Loucy (cell line): ENCODE measurements at regions not wholly inside any gene's neighbourhood (a gene's known extent, or its start where the extent isn't known, plus 50 kb on each side); places are given as distances from the start of the nearest gene placed in this dataset.

ENCODE experiments used
- H2AFZ ChIP-seq: fragments of 200-600 bp; sonication (generic); 2 replicates; pipeline ENCODE4 v1.6.0; 2016; ENCODE audit warnings: antibody characterized with exemption, mild to moderate bottlenecking, low read length, moderate library complexity
- H3F3A ChIP-seq: fragments of 200-600 bp; 2 replicates; pipeline ENCODE4 v1.6.0; 2016; ENCODE audit warnings: antibody characterized with exemption, low read depth, mild to moderate bottlenecking
- H3K27me3 ChIP-seq: fragments of 200-600 bp; sonication (generic); 2 replicates; pipeline ENCODE4 v1.6.1; 2014; ENCODE audit warnings: low read length, mild to moderate bottlenecking; ENCODE audit not compliant: insufficient read depth, poor library complexity, severe bottlenecking
- H3K36me3 ChIP-seq: fragments of 200-600 bp; sonication (generic); 2 replicates; pipeline ENCODE4 v1.6.1; 2016; ENCODE audit warnings: low read length; ENCODE audit not compliant: insufficient read depth
- H3K4me1 ChIP-seq: fragments of 200-600 bp; sonication (generic); 2 replicates; pipeline ENCODE4 v1.5.1; 2014; ENCODE audit warnings: low read length, mild to moderate bottlenecking; ENCODE audit not compliant: insufficient read depth, poor library complexity, severe bottlenecking
- H3K4me2 ChIP-seq: fragments of 200-600 bp; sonication (generic); 2 replicates; pipeline ENCODE4 v1.6.0; 2014; ENCODE audit warnings: antibody characterized with exemption, low read length, low read depth, mild to moderate bottlenecking; ENCODE audit not compliant: poor library complexity, severe bottlenecking
- H3K4me3 ChIP-seq: fragments of 200-600 bp; sonication (generic); 2 replicates; pipeline ENCODE4 v1.5.1; 2014; ENCODE audit warnings: low read length, mild to moderate bottlenecking, mixed read lengths; ENCODE audit not compliant: poor library complexity, severe bottlenecking
- H3K79me2 ChIP-seq: fragments of 200-600 bp; sonication (generic); 2 replicates; pipeline ENCODE4 v1.6.1; 2014; ENCODE audit warnings: low read length; ENCODE audit not compliant: insufficient read depth
- H3K9ac ChIP-seq: fragments of 200-600 bp; sonication (generic); 2 replicates; pipeline ENCODE4 v1.6.0; 2014; ENCODE audit warnings: mild to moderate bottlenecking, low read depth, low read length, moderate library complexity; ENCODE audit not compliant: poor library complexity, severe bottlenecking
- H3K9me2 ChIP-seq: fragments of 200-600 bp; sonication (generic); replicated peaks from 2 replicates; pipeline ENCODE4 v1.6.1; 2016; ENCODE audit warnings: low read depth, low read length, mixed read lengths
- H3K9me3 ChIP-seq: fragments of 200-600 bp; sonication (generic); 2 replicates; pipeline ENCODE4 v1.6.1; 2014; ENCODE audit warnings: mild to moderate bottlenecking, antibody characterized with exemption, low read length, low read depth; ENCODE audit not compliant: insufficient read depth
- H4K20me1 ChIP-seq: fragments of 200-600 bp; sonication (generic); 2 replicates; pipeline ENCODE4 v1.6.0; 2014; ENCODE audit warnings: antibody characterized with exemption, low read length, mild to moderate bottlenecking; ENCODE audit not compliant: insufficient read depth, poor library complexity, severe bottlenecking
- CTCF ChIP-seq: fragments of 200-600 bp; sonication (generic); conservative IDR thresholded peaks from 2 replicates; pipeline ENCODE4 v1.5.1; 2014; ENCODE audit warnings: mild to moderate bottlenecking, antibody characterized with exemption, low read length
- EZH2phosphoT487 ChIP-seq: fragments of 200-600 bp; IDR thresholded peaks from 2 replicates; pipeline ENCODE4 v1.6.1; 2018; ENCODE audit warnings: antibody characterized with exemption, mild to moderate bottlenecking, moderate library complexity, borderline replicate concordance

GRCh38 chr7:110296321-110296720 is 794.6 kb upstream of the LRRN3 start:
- H3K79me2 ChIP-seq: no peaks in the 10 kb centered on the region
- H3K27me3 ChIP-seq: no peaks in the 10 kb centered on the region
- no peak overlapping the region for H3K4me2 ChIP-seq
- H3K9me2 ChIP-seq: no peaks in the 10 kb centered on the region
- H3K36me3 ChIP-seq: no peaks in the 10 kb centered on the region
- H3K4me3 ChIP-seq: no peak overlapping the region
- H2AFZ ChIP-seq: no peak overlapping the region
- H3K4me1 ChIP-seq: no peaks in the 10 kb centered on the region
- H3F3A ChIP-seq: no peaks in the 10 kb centered on the region
- no peaks in the 10 kb centered on the region for H4K20me1 ChIP-seq
- H3K9ac ChIP-seq: no peak overlapping the region
- TF ChIP-seq EZH2phosphoT487 (no peak), CTCF (no peak)
- H3K9me3 ChIP-seq: no peaks in the 10 kb centered on the region

- Histone ChIP-seq H3F3A (no peaks in the 10 kb centered on the region), H3K4me2 (no peak overlapping the region), H2AFZ (no peak overlapping the region), H3K36me3 (no peaks in the 10 kb centered on the region), H3K27me3 (no peaks in the 10 kb centered on the region), H3K4me3 (no peak overlapping the region), H3K4me1 (no peaks in the 10 kb centered on the region), H3K9ac (no peak overlapping the region), H3K79me2 (no peaks in the 10 kb centered on the region), H3K9me2 (no peaks in the 10 kb centered on the region), H3K9me3 (no peaks in the 10 kb centered on the region), H4K20me1 (no peaks in the 10 kb centered on the region)
- TF ChIP-seq CTCF: no peak
- no peak for TF ChIP-seq EZH2phosphoT487
Measured at GRCh38 chr7:110307776-110308175, 783.2 kb upstream of the LRRN3 start.

GRCh38 chr7:110308791-110309190 is 782.1 kb upstream of the LRRN3 start:
- Histone ChIP-seq H3K4me3 (no peak overlapping the region), H3K9me3 (no peaks in the 10 kb centered on the region), H3K27me3 (no peaks in the 10 kb centered on the region), H3K9me2 (no peaks in the 10 kb centered on the region), H3K79me2 (no peaks in the 10 kb centered on the region), H4K20me1 (no peaks in the 10 kb centered on the region), H3K4me2 (no peak overlapping the region), H3K36me3 (no peaks in the 10 kb centered on the region), H3K9ac (no peak overlapping the region), H3K4me1 (no peaks in the 10 kb centered on the region), H3F3A (no peaks in the 10 kb centered on the region), H2AFZ (no peak overlapping the region)
- TF ChIP-seq EZH2phosphoT487: no peak
- TF ChIP-seq CTCF: no peak
